Activated CD4-positive, alpha-beta T cell treated with anti-CD3 and anti-CD28 coated beads for 24 hours (primary cell): ENCODE measurements at regions not wholly inside any gene's neighbourhood (a gene's known extent, or its start where the extent isn't known, plus 50 kb on each side); places are given as distances from the start of the nearest gene placed in this dataset.

Experiments used
- DNase-seq, 2 donors: peaks; one replicate each; pipeline ENCODE4 v3.0.0-alpha.2; 2020; ENCODE audit warnings: low read depth in 2 of 2

GRCh38 chr12:91968076-91968776 is 177.4 kb downstream of the BTG1 start:
- no peak for DNase-seq

GRCh38 chr12:91967590-91967989 is 178.1 kb downstream of the BTG1 start:
- no peak for DNase-seq

- no peak for DNase-seq
Observed at GRCh38 chr12:91965781-91966180, 179.9 kb downstream of the BTG1 start.

GRCh38 chr12:91964501-91964900 is 181.1 kb downstream of the BTG1 start:
- DNase-seq, result no peak

- no peak for DNase-seq
Observed at GRCh38 chr12:91959220-91959619, 186.4 kb downstream of the BTG1 start.

GRCh38 chr12:91958816-91959215 is 186.8 kb downstream of the BTG1 start:
- DNase-seq, result no peak

- DNase-seq, result no peak
Observed at GRCh38 chr12:91954747-91955146, 190.9 kb downstream of the BTG1 start.

GRCh38 chr12:91954326-91954725 is 191.3 kb downstream of the BTG1 start:
- DNase-seq, result no peak

GRCh38 chr12:91952916-91953315 is 192.7 kb downstream of the BTG1 start:
- DNase-seq, result no peak

GRCh38 chr12:91951571-91951970 is 194.1 kb downstream of the BTG1 start:
- no peak for DNase-seq

GRCh38 chr12:91948504-91948903 is 197.1 kb downstream of the BTG1 start:
- DNase-seq, result no peak

GRCh38 chr12:91947459-91947858 is 198.2 kb downstream of the BTG1 start:
- no peak for DNase-seq

GRCh38 chr12:91944637-91945036 is 201.0 kb downstream of the BTG1 start:
- DNase-seq, result no peak

GRCh38 chr12:91940826-91941570 is 204.6 kb downstream of the BTG1 start:
- no peak for DNase-seq

- DNase-seq, result no peak
Observed at GRCh38 chr12:91940322-91940721, 205.3 kb downstream of the BTG1 start.

GRCh38 chr12:91937706-91938105 is 207.9 kb downstream of the BTG1 start:
- DNase-seq, result no peak

- DNase-seq, result no peak
Observed at GRCh38 chr12:91937009-91937408, 208.6 kb downstream of the BTG1 start.

GRCh38 chr12:91935296-91935695 is 210.3 kb downstream of the BTG1 start:
- DNase-seq, result no peak

GRCh38 chr12:91931111-91931510 is 214.5 kb downstream of the BTG1 start:
- DNase-seq, result no peak

- no peak for DNase-seq
Observed at GRCh38 chr12:91928501-91928900, 217.1 kb downstream of the BTG1 start.

GRCh38 chr12:91926848-91927247 is 218.8 kb downstream of the BTG1 start:
- no peak for DNase-seq

- no peak for DNase-seq
Observed at GRCh38 chr12:91924827-91925226, 220.8 kb downstream of the BTG1 start.

- no peak for DNase-seq
Observed at GRCh38 chr12:91923864-91924263, 221.8 kb downstream of the BTG1 start.
